Adrenal gland (tissue), 5 donors: ENCODE measurements at regions not wholly inside any gene's neighbourhood (a gene's known extent, or its start where the extent isn't known, plus 50 kb on each side); places are given as distances from the start of the nearest gene placed in this dataset.

Source experiments
- POLR2A ChIP-seq, 2 donors: fragments of 450-650 bp; IDR thresholded peaks; one replicate each; pipeline ENCODE4 v1.6.1; 2017; ENCODE audit warnings: antibody characterized with exemption in 2 of 2, mild to moderate bottlenecking in 2 of 2, moderate library complexity in 1 of 2
- TF ChIP-seq, protein P1 (sequence below), 6 experiments: fragments of 450-650 bp in 4 of 6; fragments of 200-600 bp in 2 of 6; sonication (generic) in 1 of 6; IDR thresholded peaks; 1 replicate in 5 of 6; 2 replicates in 1 of 6; pipeline versions ENCODE4 v1.5.1 to v1.8.0; 2016 to 2021; ENCODE audit warnings: antibody characterized with exemption in 6 of 6, mild to moderate bottlenecking in 2 of 6, moderate library complexity in 1 of 6
- donor health status: DM: no; HTN: no; CAD: no.

DNA sequence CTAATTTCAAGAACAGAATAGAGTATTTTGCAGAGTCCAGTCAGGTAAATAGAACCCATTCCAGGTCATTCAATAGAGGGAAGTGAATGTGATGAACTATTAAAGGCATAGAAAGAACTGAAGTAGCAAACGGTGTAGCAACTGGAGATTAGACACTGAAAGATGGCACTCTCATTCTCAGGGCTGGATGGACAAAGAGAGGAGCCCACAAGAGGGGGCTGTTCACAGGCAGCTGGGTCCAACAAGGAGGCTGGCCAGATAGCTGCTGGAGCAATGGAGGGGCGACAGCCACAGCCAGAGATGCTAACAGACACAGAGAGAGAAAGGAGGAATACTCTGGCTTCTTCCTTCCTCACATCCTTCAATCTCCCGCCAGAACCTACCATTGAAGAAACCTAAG lies 93.1 kb upstream of the SMARCA2 start:
- TF ChIP-seq, protein P1, sequence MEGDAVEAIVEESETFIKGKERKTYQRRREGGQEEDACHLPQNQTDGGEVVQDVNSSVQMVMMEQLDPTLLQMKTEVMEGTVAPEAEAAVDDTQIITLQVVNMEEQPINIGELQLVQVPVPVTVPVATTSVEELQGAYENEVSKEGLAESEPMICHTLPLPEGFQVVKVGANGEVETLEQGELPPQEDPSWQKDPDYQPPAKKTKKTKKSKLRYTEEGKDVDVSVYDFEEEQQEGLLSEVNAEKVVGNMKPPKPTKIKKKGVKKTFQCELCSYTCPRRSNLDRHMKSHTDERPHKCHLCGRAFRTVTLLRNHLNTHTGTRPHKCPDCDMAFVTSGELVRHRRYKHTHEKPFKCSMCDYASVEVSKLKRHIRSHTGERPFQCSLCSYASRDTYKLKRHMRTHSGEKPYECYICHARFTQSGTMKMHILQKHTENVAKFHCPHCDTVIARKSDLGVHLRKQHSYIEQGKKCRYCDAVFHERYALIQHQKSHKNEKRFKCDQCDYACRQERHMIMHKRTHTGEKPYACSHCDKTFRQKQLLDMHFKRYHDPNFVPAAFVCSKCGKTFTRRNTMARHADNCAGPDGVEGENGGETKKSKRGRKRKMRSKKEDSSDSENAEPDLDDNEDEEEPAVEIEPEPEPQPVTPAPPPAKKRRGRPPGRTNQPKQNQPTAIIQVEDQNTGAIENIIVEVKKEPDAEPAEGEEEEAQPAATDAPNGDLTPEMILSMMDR (IDR thresholded peaks at IDR 0.05) = no peak
- no peak for TF ChIP-seq POLR2A (IDR thresholded peaks at IDR 0.05)
